Stomach (tissue), 4 donors: ENCODE measurements at regions not wholly inside any gene's neighbourhood (a gene's known extent, or its start where the extent isn't known, plus 50 kb on each side); places are given as distances from the start of the nearest gene placed in this dataset.

ENCODE experiments used
- CTCF ChIP-seq, 7 experiments: fragments of 450-650 bp in 4 of 7; fragments of 200-600 bp in 3 of 7; sonication (generic) in 3 of 7; IDR thresholded peaks; one replicate each; pipeline ENCODE4 v1.5.1; 2016 to 2019; ENCODE audit warnings: antibody characterized with exemption in 7 of 7, control low read depth in 2 of 7, mild to moderate bottlenecking in 1 of 7
- EP300 ChIP-seq: sonication (generic); formaldehyde crosslinking; IDR thresholded peaks from one replicate; pipeline ENCODE4 v1.6.1; 2017; ENCODE audit warnings: antibody characterized with exemption
- POLR2A ChIP-seq, 4 donors: fragments of 450-650 bp; IDR thresholded peaks; one replicate each; pipeline ENCODE4 v1.6.1; 2016; ENCODE audit warnings: antibody characterized with exemption in 4 of 4, control low read depth in 2 of 4, mild to moderate bottlenecking in 1 of 4, moderate library complexity in 1 of 4

- no peak for TF ChIP-seq CTCF (IDR thresholded peaks at IDR 0.05)
- TF ChIP-seq POLR2A (IDR thresholded peaks at IDR 0.05), result no peak
- no peak for TF ChIP-seq EP300
Observed at GRCh38 chr5:2111569-2112105, 228.9 kb upstream of the IRX4 start.
